Activated T-cell treated with anti-CD3 and anti-CD28 coated beads, Interleukin-2, amount 50 U/mL, for 48 hours (primary cell): ENCODE measurements at regions not wholly inside any gene's neighbourhood (a gene's known extent, or its start where the extent isn't known, plus 50 kb on each side); places are given as distances from the start of the nearest gene placed in this dataset.

Experiments
- DNase-seq, 2 experiments: peaks; one replicate each; pipeline ENCODE4 v3.0.0-alpha.2; 2020

DNA sequence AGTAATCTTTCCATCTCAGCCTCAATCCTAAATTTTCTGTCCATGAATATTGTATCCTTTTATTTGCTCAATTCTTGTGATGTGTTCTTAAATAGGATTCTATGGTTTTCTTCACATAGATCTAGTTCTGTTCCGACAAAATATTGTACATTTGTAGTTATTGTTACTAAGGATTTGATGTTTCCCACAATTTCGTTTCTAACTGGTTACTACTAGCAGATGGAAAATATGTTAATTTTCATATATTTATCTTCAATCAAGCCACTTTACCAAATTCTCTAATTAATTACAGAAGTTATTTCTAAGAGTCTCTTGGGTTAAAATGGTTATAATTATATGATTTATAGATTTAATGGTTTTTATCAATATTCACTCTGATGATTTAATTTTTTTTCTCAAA, 60.3 kb downstream of the SEC61B start:
- DNase-seq = no peak

DNA sequence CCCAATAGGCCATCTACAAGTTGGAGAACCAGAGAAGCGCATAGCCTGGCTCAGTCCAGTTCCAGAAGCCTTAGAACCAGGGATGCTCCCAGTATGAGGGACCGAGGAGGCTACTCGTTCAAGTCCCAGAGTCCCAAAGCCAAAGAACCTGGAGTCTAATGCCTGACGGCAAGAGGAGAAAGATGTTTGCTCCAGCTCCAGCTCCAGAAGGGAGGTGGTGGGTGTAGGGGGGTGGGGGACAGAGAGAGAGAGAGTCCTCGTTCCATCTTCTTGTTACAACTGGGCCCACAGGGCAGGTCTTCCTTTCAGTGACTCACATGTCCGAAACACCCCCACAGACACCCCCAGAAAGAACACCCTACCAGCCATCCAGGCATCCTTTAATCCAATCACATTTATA, 63.9 kb downstream of the SEC61B start:
- no peak for DNase-seq

DNA sequence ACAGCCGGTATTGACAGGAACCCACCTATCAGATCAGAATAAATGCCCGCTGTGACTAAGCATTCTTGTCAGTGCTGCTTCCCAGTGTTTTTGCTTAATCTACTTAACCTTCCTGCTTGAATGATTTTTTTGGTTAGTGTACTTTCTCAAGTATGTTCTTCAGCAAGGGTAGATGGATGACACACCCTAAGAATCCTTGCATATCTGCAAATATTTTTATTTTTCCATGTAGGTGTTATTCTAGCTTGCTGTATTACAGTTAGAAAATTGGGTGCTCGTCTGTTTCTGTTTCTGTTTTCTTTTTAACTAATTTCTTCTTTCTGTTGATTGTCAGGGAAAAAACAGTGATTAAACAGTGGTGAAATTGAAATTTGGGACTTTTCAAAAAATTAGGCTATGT, 64.5 kb downstream of the SEC61B start:
- no peak for DNase-seq

DNA sequence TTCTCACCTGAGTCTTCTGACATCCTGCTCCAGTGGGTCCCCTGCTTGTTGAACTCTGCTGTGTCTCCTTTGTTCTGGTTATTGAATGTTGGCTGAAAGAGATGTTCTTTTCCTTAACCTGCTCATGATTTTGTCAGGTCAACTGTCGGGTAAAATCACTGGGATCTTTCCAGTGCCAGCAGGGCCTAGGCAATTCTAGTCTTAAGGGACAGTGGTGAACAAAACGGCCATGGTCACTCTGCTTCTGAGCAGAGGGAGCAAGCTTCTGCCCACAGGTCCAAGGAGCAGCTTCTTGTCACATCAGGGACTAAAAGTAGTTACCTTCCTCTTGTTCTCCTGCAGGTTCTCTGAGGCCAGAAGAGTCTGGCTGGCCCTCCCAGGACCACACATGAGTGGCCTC, 65.6 kb downstream of the SEC61B start:
- DNase-seq = no peak

DNA sequence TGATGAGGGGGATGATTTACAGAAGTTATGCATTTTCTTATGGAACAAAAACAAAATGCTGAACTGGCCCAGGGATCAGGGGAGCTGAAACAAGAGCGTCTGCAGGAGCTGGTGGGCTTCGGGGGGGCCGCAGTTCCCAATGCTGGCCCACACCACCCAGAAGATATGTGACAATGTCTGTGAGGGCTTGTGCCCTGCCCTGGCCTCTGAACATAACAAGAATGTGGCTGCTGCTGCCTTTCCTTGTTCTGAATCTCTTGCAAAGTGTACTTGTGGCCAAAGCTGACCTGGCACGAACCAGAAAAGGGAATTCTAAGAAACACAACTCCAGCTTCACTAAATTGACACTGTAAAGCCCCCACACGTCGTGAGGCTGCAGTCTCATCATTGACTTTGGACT, 66.7 kb downstream of the SEC61B start:
- DNase-seq = no peak

DNA sequence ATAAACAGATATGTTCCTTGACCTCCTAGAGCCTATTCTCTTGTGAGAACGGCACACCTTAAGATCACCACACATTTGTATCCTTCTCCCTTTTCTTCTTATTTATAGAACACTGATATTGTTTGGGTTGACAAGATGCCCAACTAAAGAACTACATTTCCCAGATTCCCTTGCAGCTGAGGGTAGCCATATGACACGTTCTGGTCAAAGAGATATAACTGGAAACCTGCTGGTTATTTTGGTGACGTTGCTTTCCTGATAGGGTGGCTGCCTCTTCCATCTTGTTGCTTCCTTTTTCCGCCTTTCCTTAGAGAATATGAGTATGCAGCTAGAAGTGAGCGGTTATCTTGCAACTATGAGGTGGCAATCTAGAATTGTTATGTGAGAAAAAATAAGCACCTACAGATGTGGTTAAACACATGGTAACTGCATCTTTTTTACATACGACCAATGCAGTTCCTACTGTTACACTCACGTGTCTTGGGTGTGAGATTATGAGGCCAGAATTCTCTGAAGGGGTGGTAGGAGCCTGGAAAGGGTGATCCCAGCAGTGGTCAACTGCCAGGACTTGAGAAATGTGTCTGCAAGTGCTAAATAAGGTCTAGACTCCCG, 72.9 kb downstream of the SEC61B start:
- no peak for DNase-seq

DNA sequence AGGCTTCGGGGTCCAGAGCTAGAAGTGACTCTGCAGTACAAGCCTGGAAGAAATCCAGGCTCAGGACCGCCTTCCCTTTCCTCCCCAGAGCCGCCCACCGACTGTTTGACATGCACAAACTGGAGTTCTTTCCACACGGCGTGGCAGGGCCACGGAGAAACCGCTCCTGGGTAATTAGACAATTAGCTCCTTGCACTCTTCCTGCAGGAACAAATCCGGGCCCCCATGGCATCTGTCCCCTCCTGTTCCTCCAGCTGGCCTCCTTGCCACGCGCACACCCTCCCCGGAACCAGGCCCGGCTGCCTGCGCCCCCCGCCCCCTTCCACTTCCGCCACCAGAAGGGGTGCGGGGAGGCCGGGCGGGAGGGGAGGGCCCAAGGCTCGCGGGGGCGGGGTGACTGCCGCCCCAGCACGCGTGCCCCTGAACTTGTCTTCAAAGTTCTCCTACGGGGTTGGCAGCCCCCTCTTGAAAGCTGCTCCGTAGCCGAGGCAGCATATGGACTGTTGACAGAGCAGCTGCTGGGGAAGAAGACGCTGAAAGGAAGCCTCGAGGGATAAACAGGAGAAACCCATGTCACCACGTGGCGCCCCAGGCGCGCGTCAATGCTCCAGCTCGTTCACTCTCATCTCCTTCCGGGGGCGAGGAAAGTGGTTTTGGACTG, 74.3 kb downstream of the SEC61B start:
- peak; percentile 21 to 28 for DNase-seq

DNA sequence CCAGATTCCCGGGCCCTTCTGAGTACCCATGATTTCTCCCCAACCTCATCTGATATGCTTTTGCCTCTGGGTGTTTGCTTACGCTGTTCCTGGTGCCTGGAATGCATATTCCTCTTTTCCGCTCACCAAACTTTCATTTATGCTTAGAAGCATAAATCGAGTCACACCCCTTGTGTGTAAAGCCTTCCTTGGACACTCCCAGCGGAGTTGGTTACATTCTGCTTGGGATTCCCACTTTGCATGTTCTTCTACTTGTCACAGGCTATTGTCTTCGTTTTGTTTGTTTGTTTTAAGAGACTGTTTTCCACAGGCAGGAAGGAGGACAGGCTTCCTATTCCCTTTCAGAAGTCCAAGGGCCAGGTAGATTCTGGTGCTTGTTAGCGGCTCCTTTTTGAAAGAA, 76.5 kb downstream of the SEC61B start:
- no peak for DNase-seq

DNA sequence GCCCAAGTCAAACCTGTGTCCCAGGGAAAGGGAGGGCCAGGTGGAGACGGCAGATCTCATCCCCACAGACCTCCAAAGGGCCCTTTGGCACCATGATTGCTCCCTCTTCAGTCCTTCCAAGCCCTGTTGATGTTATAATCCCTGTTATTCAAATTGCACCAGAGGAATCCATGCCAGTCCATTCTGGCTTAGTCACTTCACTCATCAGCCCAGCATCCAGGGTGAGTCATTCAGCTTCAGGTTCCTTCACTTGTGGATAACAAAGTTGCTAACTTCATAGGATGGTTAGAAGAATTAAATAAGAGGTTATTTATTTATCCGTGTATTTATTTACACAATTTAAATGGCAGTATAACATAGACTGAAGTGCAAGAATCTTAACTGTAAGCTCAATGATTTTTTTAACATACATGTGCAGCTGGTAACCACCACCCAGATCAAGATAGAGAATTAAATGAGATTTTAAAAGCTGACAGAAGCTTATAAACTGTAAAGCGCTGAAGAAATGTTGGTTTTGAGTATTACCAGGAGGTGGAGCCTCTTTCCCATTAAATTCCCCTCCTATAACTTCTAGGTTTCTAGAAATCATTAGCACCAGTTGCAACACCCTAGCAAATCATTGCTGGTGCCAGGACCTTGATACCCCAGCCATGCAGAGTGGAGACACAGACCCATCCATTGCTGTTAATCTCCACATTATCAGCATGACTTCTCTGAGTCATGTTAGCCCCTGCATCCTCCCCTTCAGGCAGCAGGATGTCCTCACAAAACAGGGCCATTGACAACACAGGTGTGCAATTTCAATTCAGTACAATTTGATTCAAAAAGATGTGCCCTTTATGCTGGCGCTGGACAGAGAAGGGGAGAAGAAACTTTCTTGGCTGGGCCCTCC, 77.4 kb downstream of the SEC61B start:
- DNase-seq = no peak

DNA sequence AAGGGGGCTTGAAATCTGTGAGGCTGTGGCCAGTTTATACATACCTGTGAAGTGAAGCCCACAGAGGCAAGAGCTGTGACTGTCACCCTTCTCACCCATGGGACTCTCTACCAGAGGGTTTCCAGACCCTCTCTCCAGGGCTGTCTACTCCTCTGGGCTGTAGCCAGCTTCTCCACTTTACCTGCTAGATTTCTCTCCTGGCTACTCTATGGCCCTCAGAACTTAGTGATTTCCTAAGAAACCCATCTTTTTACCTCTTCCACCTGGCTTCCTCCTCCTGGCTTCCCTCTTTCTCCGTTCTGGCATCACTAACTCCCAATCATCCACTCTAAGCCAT, 78.0 kb downstream of the SEC61B start:
- DNase-seq = no peak

DNA sequence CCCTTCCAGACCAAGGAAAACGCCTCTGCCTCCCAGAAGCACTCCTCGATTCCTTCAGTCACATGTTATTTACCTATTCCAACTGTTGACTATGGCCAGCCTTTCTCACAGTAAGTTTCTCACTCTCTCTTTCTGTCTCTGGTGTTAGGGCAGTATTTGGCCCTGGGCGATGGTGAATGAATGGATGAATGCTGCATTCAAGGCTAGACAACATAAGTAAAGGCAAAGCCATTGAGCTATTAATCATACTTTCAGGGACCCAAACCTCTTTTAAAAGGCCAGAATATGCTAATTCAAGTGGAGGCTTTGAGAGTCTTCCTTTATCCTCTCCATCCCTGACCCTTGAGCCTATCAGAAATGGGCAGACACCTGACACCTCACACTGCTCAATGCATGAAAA, 78.5 kb downstream of the SEC61B start:
- DNase-seq = no peak

DNA sequence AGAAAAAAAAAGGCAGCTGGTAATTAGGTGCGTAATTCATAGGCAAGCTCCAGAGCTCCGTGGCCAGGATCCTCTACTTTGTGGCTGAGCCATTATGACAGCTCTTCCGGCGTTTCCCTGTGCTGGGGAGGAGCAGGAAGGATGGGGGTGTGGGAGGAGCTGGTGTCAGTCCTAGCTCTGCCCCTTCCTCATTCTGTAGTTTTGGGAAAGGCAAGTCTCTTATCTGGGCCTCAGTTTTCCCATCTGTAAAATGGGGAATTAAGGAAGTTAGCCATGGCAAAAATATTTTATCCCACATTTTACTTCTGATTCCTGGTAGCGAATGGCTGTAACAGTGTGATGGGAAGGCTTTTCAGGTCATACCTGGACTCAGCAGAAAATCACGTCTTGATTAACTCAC, 81.1 kb downstream of the SEC61B start:
- DNase-seq = no peak

DNA sequence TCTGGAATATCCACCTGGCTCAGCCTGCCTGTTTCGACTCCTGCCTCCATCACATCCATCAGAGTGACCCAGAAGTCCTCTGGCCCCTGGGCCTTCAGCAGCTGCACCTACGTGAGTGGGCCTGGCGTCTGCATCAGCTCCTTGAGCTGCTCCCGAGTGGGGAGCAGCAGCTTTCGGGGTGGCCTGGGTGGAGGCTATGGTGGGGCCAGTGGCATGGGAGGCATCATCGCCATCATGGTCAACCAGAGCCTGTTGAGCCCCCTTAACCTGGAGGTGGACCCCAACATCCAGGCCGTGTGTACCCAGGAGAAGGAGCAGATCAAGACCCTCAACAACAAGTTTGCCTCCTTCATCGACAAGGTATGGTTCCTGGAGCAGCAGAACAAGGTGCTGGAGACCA, 83.0 kb downstream of the SEC61B start:
- DNase-seq = no peak

DNA sequence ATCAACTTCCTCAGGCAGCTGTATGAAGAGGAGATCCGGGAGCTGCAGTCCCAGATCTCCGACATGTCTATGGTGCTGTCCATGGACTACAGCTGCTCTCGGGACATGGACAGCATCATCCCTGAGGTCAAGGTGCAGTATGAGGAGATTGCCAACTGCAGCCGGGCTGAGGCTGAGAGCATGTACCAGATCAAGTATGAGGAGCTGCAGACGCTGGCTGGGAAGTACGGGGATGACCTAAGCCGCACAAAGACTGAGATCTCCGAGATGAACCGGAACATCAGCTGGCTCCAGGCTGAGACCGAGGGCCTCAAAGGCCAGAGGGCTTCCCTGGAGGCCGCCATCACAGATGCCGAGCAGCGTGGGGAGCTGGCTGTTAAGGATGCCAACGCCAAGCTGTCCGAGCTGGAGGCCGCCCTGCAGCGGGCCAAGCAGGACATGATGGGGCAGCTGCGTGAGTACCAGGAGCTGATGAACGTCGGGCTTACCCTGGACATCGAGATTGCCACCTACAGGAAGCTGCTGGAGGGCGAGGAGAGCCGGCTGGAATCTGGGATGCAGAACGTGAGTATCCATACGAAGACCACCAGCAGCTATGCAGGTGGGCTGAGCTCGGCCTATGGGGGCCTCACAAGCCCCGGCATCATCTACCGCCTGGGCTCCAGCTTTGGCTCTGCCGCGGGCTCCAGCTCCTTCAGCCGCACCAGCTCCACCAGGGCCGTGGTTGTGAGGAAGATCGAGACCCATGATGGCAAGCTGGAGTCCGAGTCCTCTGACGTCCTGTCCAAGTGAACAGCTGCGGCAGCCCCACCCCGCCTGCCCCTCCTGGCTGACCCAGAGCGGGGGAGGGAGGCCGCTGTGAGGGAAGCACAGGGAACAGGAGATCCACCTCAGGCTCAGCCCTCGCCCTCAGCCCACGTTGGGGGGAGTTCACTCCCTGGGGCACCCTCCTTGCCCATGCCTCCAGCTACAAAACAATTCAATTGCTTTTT, 84.0 kb downstream of the SEC61B start:
- DNase-seq = no peak

DNA sequence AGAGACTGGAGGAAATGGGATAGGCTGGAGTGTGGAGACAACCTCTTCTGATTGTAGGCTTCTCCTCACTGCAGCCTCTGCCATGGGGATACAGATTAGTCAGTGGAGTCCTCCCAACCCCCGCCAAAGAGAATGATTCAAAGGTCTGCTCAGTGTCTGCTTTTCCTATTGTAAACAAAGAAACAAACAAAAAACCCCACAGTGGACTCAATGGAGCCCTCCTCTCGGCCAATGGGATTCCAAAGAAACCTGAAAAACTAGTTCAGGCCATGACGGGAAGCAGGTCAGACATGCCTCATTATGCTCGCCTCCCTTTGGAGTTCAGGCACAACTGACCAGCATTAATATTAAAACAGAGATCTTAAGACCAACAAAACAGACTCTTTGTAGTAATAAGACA, 85.8 kb downstream of the SEC61B start:
- DNase-seq = no peak

DNA sequence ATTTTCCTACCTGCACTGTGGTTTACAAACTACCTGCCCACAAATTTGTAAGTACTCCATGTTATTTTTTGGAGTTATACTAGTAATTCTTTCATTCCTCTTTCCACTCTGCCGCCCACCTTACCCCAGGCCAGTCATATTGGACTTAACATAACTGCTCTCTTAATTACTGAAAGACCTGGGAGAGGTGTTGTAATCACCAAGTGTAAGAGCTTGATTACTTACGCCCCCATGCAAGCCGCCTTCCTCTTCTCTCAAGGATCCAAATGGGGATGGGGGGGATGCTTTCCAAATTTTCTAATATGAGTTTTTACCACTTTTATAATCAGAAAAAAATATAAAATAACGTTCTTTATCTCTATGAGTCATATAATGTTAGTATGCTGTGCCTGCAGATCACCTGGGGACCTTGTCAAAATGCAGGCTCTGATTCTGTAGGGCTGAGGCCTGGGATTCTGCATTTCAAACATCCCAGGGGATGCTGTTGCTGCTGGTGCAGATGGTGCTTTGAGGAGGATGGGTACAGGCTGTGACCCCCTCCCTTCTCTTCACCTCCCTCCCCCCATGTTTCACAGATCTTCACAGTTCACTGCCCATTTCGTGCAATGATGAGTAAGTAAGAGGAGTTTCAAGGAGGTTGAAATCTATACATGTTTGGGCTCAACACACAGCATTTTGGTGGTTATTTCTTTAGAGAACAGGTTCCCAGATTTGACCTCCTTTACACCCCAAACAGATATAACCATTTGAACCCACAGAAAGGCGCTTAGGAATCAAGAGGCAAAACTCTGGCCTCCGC, 87.3 kb downstream of the SEC61B start:
- DNase-seq = no peak

DNA sequence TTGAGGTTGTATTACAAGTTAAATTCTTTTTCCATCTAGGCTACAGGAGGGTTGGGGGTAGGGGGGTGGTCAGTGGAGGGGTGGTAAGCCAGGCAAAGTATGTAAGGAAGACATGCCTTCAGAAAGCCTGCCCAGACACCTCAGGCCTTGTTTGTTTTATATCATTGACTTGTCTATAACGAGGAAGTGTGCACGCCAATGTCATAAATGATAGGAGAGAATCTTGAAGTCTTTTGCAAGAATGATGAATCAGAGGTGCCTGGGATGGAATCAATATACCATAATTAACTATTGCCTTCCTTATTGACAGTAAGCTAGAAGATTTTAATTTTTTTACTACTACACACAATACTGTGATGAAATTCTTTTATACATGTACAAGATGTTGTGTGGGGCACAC, 90.7 kb downstream of the SEC61B start:
- no peak for DNase-seq

DNA sequence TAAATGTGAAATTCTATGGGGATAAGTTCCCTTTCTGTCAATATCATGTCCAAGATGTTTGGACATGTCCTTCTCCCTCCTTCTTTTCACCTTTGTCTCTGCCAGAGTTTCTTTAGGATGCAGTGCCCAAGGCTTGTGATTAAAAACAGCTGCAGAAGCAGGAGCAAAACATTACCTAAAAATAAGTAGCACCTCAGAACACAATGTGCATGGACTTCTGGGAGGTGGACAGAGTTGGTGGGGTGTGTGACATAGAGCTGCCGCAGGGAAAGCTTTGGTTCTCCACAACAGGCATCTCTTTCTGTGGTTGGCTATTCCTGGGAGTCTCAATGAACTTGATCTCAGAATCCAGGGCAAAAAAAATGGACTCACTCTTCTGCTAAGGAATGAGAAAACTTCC, 97.0 kb downstream of the SEC61B start:
- DNase-seq = no peak

DNA sequence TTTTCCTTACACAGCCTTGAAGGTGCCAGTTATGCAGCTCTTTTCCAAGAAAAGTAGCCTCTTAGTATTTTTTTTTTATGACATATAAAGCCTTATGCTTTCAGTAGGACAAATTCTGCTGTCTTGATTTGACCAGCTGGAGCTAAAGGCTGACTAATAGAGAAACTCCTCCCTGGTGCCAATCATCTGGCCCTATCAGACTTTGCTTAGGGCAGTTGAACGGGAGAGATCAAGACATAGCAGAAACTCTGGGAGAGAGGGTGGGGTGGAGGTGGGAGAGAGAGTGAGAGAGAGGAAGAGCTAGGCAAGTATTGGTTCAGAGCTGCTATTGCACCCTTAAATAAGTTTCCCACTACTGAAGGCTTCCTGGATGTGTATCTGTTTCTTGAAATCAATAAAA, 100.2 kb downstream of the SEC61B start:
- no peak for DNase-seq

DNA sequence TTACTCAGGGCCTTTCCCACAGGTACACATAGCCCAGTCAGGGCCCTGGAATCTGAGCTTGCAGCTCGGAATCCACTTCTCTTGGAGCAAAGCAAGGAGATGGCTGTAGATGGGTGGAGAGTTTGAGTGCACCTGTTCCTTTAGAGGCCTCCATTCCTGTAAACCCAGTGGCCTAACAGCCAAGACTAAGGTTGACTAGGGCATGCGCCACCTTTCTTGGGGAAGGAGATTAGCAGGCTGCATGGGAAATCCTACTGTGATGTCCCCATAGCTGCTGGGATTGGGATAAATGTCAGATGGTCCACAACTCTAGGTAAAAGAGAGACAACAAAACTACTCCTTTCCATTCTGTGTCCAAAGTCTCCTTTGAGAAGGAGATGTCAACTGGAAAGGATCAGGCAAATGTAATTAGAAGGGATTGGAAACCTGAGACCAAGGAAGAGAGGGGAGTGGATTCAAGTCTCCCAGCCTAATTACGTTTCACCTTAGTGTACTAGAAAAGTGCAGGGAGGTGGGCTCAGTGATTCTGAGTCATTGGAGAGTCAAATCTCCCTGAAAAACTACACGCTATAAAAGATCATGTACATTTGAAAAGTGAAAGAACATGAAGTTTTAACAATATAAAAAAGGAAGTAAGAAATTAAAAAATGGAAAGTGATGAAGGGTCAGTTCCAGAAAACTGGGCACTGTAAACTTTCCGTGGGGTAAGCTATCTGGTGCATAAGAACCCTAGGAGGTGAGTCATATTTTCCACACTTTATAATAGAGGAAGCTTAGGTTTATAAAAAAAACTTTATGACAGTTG, 104.2 kb downstream of the SEC61B start:
- DNase-seq = no peak

DNA sequence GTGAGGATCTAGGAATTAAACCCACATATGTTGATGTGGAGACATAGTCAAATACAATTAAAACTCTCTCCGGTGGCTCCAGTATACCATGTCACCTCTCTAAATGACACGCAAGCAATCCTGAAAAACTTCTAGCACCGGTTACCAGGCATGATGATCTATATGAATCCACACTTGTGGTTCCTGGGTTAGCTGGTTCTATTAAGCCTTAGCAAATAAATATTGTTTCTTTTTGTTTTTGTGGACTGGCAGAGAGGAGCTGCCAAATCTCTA, 104.8 kb downstream of the SEC61B start:
- no peak for DNase-seq

DNA sequence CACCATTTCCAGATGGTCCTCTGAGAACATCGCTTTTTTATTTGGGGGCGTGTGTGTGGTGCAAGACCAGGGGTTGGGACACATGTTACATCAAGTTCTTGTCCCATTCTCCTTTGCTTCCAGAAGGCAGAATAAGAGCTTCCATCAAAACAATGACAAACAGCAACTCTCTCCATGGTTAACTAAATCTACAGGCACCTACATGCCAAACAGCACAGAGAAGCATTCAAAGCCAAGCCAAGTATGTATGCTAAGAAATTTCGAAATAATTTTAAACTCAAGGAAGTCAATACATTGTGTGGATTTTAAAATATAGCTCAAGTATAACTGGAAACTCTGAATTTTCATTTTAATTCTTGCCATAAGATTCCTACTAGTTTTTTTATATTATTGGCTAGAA, 105.6 kb downstream of the SEC61B start:
- no peak for DNase-seq
